K562 (cell line): ENCODE measurements at regions not wholly inside any gene's neighbourhood (a gene's known extent, or its start where the extent isn't known, plus 50 kb on each side); places are given as distances from the start of the nearest gene placed in this dataset.
A peak's percentile ranks its signal among the peaks of the same experiment; 100 is the strongest.

ENCODE experiments used
- AFF4 ChIP-seq: sonication (generic); formaldehyde crosslinking; IDR thresholded peaks from 2 replicates; pipeline ENCODE4 v1.8.0; 2023; ENCODE audit warnings: mild to moderate bottlenecking, missing genetic modification reagents
- ARID2 ChIP-seq: fragments of 450-650 bp; IDR thresholded peaks from 2 replicates; pipeline ENCODE4 v1.6.1; 2017; ENCODE audit warnings: antibody characterized with exemption, mild to moderate bottlenecking
- CGGBP1 ChIP-seq: fragments of 250-450 bp; sonication (Bioruptor Pico); IDR thresholded peaks from 2 replicates; pipeline ENCODE4 v1.9.0; 2021; ENCODE audit warnings: mild to moderate bottlenecking
- DPF2 ChIP-seq: fragments of 450-650 bp; IDR thresholded peaks from 2 replicates; pipeline ENCODE4 v1.6.1; 2016
- ID3 ChIP-seq, 2 experiments: fragments of 250-450 bp in 1 of 2; fragments of 450-650 bp in 1 of 2; sonication (Bioruptor Pico) in 1 of 2; IDR thresholded peaks; 2 replicates each; pipeline versions ENCODE4 v1.6.1 to v1.8.0; 2016 to 2021; ENCODE audit warnings: mild to moderate bottlenecking in 2 of 2, moderate library complexity in 2 of 2, missing compliant biosample characterization in 1 of 2, missing genetic modification characterization in 1 of 2
- MNT ChIP-seq, 2 experiments: fragments of 450-650 bp; conservative IDR thresholded peaks; 2 replicates each; pipeline ENCODE4 v1.6.1; 2017; ENCODE audit warnings: mild to moderate bottlenecking in 2 of 2, moderate library complexity in 2 of 2
- NCOA1 ChIP-seq: fragments of 450-650 bp; IDR thresholded peaks from 2 replicates; pipeline ENCODE4 v1.6.1; 2016; ENCODE audit warnings: low read depth
- NR2C2 ChIP-seq, 2 experiments: fragments of 200-800 bp in 1 of 2; sonication (Bioruptor generic) in 1 of 2; sonication (generic) in 1 of 2; formaldehyde crosslinking in 1 of 2; IDR thresholded peaks; 2 replicates each; pipeline versions ENCODE4 v1.6.1 to v1.8.0; 2016 to 2022; ENCODE audit warnings: mild to moderate bottlenecking in 1 of 2, missing compliant biosample characterization in 1 of 2, missing genetic modification characterization in 1 of 2, missing genetic modification reagents in 1 of 2
- SMC3 ChIP-seq: conservative IDR thresholded peaks from 2 replicates; pipeline ENCODE4 v1.6.1; 2011; ENCODE audit warnings: low read depth, low read length, improper control_type of control experiment; ENCODE audit not compliant: insufficient read depth
- TSHZ1 ChIP-seq: fragments of 250-450 bp; sonication (Bioruptor Pico); IDR thresholded peaks from 2 replicates; pipeline ENCODE4 v1.4.0; 2020; ENCODE audit warnings: mild to moderate bottlenecking, moderate library complexity
- USF1 ChIP-seq: sonication (generic); formaldehyde crosslinking; IDR thresholded peaks from 2 replicates; pipeline ENCODE4 v1.9.0; 2022; ENCODE audit warnings: mild to moderate bottlenecking, missing genetic modification reagents
- ZNF140 ChIP-seq: fragments of 250-450 bp; sonication (Bioruptor Pico); IDR thresholded peaks from 2 replicates; pipeline ENCODE4 v1.8.0; 2021; ENCODE audit warnings: moderate library complexity, mild to moderate bottlenecking, inconsistent platforms
- ZNF408 ChIP-seq: fragments of 250-450 bp; sonication (Bioruptor Pico); IDR thresholded peaks from 2 replicates; pipeline ENCODE4 v1.4.0; 2020; ENCODE audit warnings: low read depth, mild to moderate bottlenecking, moderate library complexity

GRCh38 chr11:109697140-109697843 is 275.3 kb downstream of the C11orf87 start (continued):
- no peak for TF ChIP-seq TSHZ1 (CRISPR knock-in tag)
- TF ChIP-seq MNT (conservative IDR thresholded peaks at IDR 0.05), result no peak
- TF ChIP-seq USF1 (CRISPR knock-in tag), result no peak
- peak; percentile 44; the same call in 1 of the 2 replicates for TF ChIP-seq SMC3
- no peak for TF ChIP-seq AFF4
- no peak for TF ChIP-seq ARID2
- TF ChIP-seq ZNF140 (CRISPR knock-in tag), result no peak
- TF ChIP-seq NCOA1, result no peak
- TF ChIP-seq NR2C2 (CRISPR knock-in tag; IDR thresholded peaks at IDR 0.05), result no peak
- TF ChIP-seq NR2C2 (tag; IDR thresholded peaks at IDR 0.05), result no peak
- no peak for TF ChIP-seq DPF2
- TF ChIP-seq ZNF408 (CRISPR knock-in tag), result no peak
- TF ChIP-seq CGGBP1 (CRISPR knock-in tag), result no peak
- no peak for TF ChIP-seq ID3 (CRISPR knock-in tag; IDR thresholded peaks at IDR 0.05)
- TF ChIP-seq ID3 (tag; IDR thresholded peaks at IDR 0.05), result no peak
